ENCODE measurements at regions not wholly inside any gene's neighbourhood (a gene's known extent, or its start where the extent isn't known, plus 50 kb on each side); places are given as distances from the start of the nearest gene placed in this dataset.

- no peaks in the 10 kb centered on the region for H3K79me2 ChIP-seq (ENCODE audit: insufficient read depth, low read length)
- POLR2A ChIA-PET = no interaction called here
- H4K20me1 ChIP-seq (ENCODE audit: insufficient read depth, low read length) = no peaks in the 10 kb centered on the region
- H3K27me3 ChIP-seq (ENCODE audit: control insufficient read depth in 1 of 2, insufficient read depth in 2 of 2, low read length in 2 of 2) = no peaks in the 10 kb centered on the region; a peak in 1 of 5 replicates
- FAIRE-seq (no peak), DNase-seq (ENCODE audit: low spot score) (no peak), ATAC-seq (no peak)
- 0% methylated on average over 2 of the region's 2 CpGs for WGBS (ENCODE audit: low lambda C conversion rate)
- no peak overlapping the region for H3K27ac ChIP-seq (ENCODE audit: extremely low read length, insufficient read depth, low read length)
- BruUV-seq (replicated peaks) = no TSS peak
- TF ChIP-seq ZNF44 (CRISPR knock-in tag; IDR thresholded peaks at IDR 0.05) (no peak), ETV6 (CRISPR knock-in tag; conservative IDR thresholded peaks at IDR 0.05) (no peak), FOXP1 (IDR thresholded peaks at IDR 0.05) (no peak), FOXP1 (CRISPR knock-in tag; IDR thresholded peaks at IDR 0.05) (no peak), RAD51 (IDR thresholded peaks at IDR 0.05; ENCODE audit: borderline replicate concordance) (no peak), HDAC6 (IDR thresholded peaks at IDR 0.05; ENCODE audit: low read depth, low read length) (no peak), HNF1B (CRISPR knock-in tag; IDR thresholded peaks at IDR 0.05) (no peak), ZNF441 (CRISPR knock-in tag; IDR thresholded peaks at IDR 0.05; ENCODE audit: borderline replicate concordance) (no peak)
- no peaks in the 10 kb centered on the region for H3K36me3 ChIP-seq (replicated peaks in 1 of 2; ENCODE audit: control insufficient read depth in 1 of 2, insufficient read depth in 2 of 2, low read length in 2 of 2)
- no peaks in the 10 kb centered on the region for H3K4me1 ChIP-seq (ENCODE audit: insufficient read depth, low read length)
- H3K4me3 ChIP-seq (replicated peaks in 1 of 3; ENCODE audit: insufficient read depth in 1 of 3, low read depth in 2 of 3, low read length in 3 of 3) = no peak overlapping the region
- CTCF ChIA-PET (ENCODE audit: low intra/inter-chr PET ratio, low total read pairs) = no interaction called here
- in situ Hi-C loops (cut with HindIII; ENCODE audit: extremely low pct_ligation_motif_present, low pct_unique_long_range_greater_than_20kb) = no loop called here
- intact Hi-C loops (cut with micrococcal nuclease; ENCODE audit: unreplicated experiment) = no loop called here
- H3K4me2 ChIP-seq (ENCODE audit: low read depth, low read length) = no peak overlapping the region
- no peak overlapping the region for H2AFZ ChIP-seq (ENCODE audit: low read length)
- H3K9ac ChIP-seq (ENCODE audit: insufficient read depth, low read depth, low read length) = no peak overlapping the region
- H3K9me3 ChIP-seq (ENCODE audit: low read length) = no peaks in the 10 kb centered on the region
These were observed 124.5 kb upstream of the CCL2 start for GRCh38 chr17:34130544-34130943.

GRCh38 chr17:34131386-34131785, 123.7 kb upstream of the CCL2 start:
- Histone ChIP-seq H2AFZ (ENCODE audit: low read length) (no peak overlapping the region), H3K9me3 (ENCODE audit: low read length) (no peaks in the 10 kb centered on the region), H3K27me3 (ENCODE audit: control insufficient read depth in 1 of 2, insufficient read depth in 2 of 2, low read length in 2 of 2) (no peaks in the 10 kb centered on the region; a peak in 1 of 5 replicates), H3K36me3 (replicated peaks in 1 of 2; ENCODE audit: control insufficient read depth in 1 of 2, insufficient read depth in 2 of 2, low read length in 2 of 2) (no peaks in the 10 kb centered on the region), H3K4me1 (ENCODE audit: insufficient read depth, low read length) (no peaks in the 10 kb centered on the region), H4K20me1 (ENCODE audit: insufficient read depth, low read length) (no peaks in the 10 kb centered on the region), H3K27ac (ENCODE audit: extremely low read length, insufficient read depth, low read length) (no peak overlapping the region), H3K4me3 (replicated peaks in 1 of 3; ENCODE audit: insufficient read depth in 1 of 3, low read depth in 2 of 3, low read length in 3 of 3) (no peak overlapping the region), H3K4me2 (ENCODE audit: low read depth, low read length) (no peak overlapping the region), H3K79me2 (ENCODE audit: insufficient read depth, low read length) (no peaks in the 10 kb centered on the region), H3K9ac (ENCODE audit: insufficient read depth, low read depth, low read length) (no peak overlapping the region)
- WGBS (ENCODE audit: low lambda C conversion rate) = 0% methylated on average over 2 of the region's 3 CpGs
- ChIA-PET POLR2A (no interaction called here), CTCF (ENCODE audit: low intra/inter-chr PET ratio, low total read pairs) (no interaction called here)
- FAIRE-seq = no peak
- DNase-seq (ENCODE audit: low spot score) = no peak
- no TSS peak for BruUV-seq (replicated peaks)
- no peak for ATAC-seq
- in situ Hi-C loops (cut with HindIII; ENCODE audit: extremely low pct_ligation_motif_present, low pct_unique_long_range_greater_than_20kb) = no loop called here
- intact Hi-C loops (cut with micrococcal nuclease; ENCODE audit: unreplicated experiment) = no loop called here
- TF ChIP-seq ZBTB34 (CRISPR knock-in tag; IDR thresholded peaks at IDR 0.05) (no peak), TBX3 (IDR thresholded peaks at IDR 0.05; ENCODE audit: borderline replicate concordance) (no peak), SP4 (CRISPR knock-in tag; IDR thresholded peaks at IDR 0.05) (no peak), HMGXB3 (CRISPR knock-in tag; IDR thresholded peaks at IDR 0.05; ENCODE audit: borderline replicate concordance) (no peak), ZNF761 (CRISPR knock-in tag; conservative IDR thresholded peaks at IDR 0.05) (no peak)

Measured in HepG2 (cell line).